Mesothelial cell of epicardium (in vitro differentiated cells): ENCODE measurements at regions not wholly inside any gene's neighbourhood (a gene's known extent, or its start where the extent isn't known, plus 50 kb on each side); places are given as distances from the start of the nearest gene placed in this dataset.

ENCODE experiments used
- DNase-seq, 2 experiments: peaks; one replicate each; pipeline ENCODE4 v3.0.0; 2021; ENCODE audit warnings: low spot score in 2 of 2; ENCODE audit not compliant: unreplicated experiment in 2 of 2
- H3K27ac Mint-ChIP-seq: 2 replicates; pipeline ENCODE4 v1.8.0; 2021; ENCODE audit warnings: mixed read lengths
- H3K27me3 Mint-ChIP-seq: 2 replicates; pipeline ENCODE4 v1.8.0; 2021; ENCODE audit warnings: low read depth, mixed read lengths
- H3K36me3 Mint-ChIP-seq: 2 replicates; pipeline ENCODE4 v1.8.0; 2021; ENCODE audit warnings: mixed read lengths
- H3K4me1 Mint-ChIP-seq: 2 replicates; pipeline ENCODE4 v1.8.0; 2021; ENCODE audit warnings: mixed read lengths
- H3K4me3 Mint-ChIP-seq: 2 replicates; pipeline ENCODE4 v1.8.0; 2021; ENCODE audit warnings: mild to moderate bottlenecking, moderate library complexity, mixed read lengths
- H3K9me3 Mint-ChIP-seq: 2 replicates; pipeline ENCODE4 v1.8.0; 2021; ENCODE audit warnings: mixed read lengths
- TF ChIP-seq, protein P1 (sequence below): fragments of 200-600 bp; sonication (generic); IDR thresholded peaks from one replicate; pipeline ENCODE4 v1.5.0; 2021; ENCODE audit warnings: antibody characterized with exemption; ENCODE audit not compliant: unreplicated experiment

DNA sequence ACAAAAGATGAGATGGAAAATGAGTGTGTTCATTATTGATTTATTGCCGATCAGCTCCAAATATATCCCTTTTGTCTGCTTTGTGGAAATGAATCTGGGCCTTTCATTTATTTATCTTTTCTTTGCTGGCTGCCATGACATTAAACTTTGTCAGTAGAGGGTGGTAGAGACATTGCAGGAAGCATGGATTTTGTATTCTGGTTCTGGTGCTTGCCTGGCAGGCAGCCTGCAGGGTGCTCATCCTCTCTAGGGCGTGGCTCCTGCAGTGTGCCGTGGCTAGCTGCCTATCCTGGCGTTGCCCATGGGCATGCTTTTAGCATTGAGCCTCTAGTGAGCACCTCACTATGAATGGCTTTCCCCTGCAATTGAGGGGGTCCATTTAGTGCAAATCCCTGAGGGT lies 593.1 kb downstream of the RNF144A start:
- H3K4me3 Mint-ChIP-seq: no peak overlapping the region
- H3K4me1 Mint-ChIP-seq: peaks cover 12% of the 10 kb centered on the region
- H3K36me3 Mint-ChIP-seq: no peaks in the 10 kb centered on the region
- no peak overlapping the region for H3K27ac Mint-ChIP-seq
- peaks cover 3% of the 10 kb centered on the region for H3K27me3 Mint-ChIP-seq
- no peak for DNase-seq
- H3K9me3 Mint-ChIP-seq: peaks cover 6% of the 10 kb centered on the region
- TF ChIP-seq, protein P1, sequence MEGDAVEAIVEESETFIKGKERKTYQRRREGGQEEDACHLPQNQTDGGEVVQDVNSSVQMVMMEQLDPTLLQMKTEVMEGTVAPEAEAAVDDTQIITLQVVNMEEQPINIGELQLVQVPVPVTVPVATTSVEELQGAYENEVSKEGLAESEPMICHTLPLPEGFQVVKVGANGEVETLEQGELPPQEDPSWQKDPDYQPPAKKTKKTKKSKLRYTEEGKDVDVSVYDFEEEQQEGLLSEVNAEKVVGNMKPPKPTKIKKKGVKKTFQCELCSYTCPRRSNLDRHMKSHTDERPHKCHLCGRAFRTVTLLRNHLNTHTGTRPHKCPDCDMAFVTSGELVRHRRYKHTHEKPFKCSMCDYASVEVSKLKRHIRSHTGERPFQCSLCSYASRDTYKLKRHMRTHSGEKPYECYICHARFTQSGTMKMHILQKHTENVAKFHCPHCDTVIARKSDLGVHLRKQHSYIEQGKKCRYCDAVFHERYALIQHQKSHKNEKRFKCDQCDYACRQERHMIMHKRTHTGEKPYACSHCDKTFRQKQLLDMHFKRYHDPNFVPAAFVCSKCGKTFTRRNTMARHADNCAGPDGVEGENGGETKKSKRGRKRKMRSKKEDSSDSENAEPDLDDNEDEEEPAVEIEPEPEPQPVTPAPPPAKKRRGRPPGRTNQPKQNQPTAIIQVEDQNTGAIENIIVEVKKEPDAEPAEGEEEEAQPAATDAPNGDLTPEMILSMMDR: no peak

DNA sequence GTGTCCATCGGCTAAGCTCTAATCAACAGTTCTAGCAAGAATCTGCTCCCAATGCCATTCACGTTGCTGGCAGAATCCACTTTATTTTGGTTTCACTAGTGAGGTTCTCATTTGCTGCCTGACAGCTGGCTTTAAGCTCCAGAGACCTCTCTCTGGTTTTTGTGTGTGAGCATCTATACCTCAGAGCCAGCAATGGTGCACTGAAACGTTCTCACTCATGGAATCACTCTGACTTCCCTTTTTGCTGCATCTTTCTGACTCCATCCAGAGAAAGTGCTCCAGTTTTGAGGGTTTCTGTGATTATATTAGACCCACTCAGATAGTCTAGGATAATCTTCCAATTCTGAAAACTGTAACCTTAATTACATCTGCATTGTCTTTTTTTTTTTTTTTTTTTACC lies 596.6 kb downstream of the RNF144A start:
- Mint-ChIP-seq H3K27me3 (peaks cover 6% of the 10 kb centered on the region), H3K27ac (no peak overlapping the region), H3K9me3 (peaks cover 6% of the 10 kb centered on the region), H3K36me3 (no peaks in the 10 kb centered on the region), H3K4me1 (peaks cover 6% of the 10 kb centered on the region), H3K4me3 (no peak overlapping the region)
- TF ChIP-seq, protein P1: no peak
- DNase-seq: no peak

DNA sequence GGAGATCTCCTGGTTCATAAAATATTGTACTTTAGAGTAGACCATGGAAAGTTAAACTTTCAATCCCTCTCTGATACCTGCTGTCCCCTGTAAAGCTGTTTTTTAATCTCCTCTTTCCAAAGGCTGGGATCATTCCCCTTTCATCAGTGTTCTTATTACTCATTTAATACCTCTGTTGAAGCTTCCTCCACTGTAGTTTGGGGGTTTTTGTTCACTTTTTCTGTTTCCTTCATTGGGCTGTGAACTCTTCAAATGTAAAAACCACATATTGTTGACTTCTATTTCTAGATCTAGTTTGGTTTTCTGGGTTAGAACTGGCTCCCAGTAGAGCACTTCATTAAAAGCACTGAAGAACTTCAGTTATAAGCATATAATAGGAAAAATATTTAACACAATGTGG lies 598.1 kb downstream of the RNF144A start:
- peaks cover 5% of the 10 kb centered on the region for H3K4me1 Mint-ChIP-seq
- no peak for DNase-seq
- TF ChIP-seq, protein P1: no peak
- no peak overlapping the region for H3K4me3 Mint-ChIP-seq
- no peaks in the 10 kb centered on the region for H3K36me3 Mint-ChIP-seq
- peaks cover 8% of the 10 kb centered on the region for H3K27me3 Mint-ChIP-seq
- peaks cover 2% of the 10 kb centered on the region for H3K9me3 Mint-ChIP-seq
- no peak overlapping the region for H3K27ac Mint-ChIP-seq

DNA sequence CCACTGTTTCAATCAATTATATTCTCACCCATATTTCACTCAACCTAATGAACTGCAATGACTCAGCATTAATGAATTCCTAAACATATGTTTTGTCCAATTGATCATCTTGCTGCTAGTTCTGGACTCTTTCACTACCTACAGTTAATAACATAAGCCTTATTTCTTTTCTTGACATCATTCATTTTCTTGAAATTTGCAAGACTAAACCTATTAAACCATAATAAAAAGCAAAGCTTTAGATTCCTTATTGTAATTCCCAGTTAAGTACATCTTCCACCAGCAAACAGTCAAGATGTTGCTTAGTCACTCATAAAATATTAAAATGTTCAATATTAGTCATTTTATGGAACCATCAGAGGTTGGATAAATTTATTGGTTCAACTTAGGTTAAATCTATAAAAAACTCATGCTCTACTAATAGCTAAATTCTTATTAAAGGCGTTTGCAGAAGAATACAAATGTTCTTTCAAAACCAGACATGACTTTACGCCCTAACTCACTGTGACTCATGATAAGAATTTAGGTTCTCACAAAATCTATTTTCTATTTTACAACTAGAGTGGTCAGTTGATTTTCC lies 599.4 kb downstream of the RNF144A start:
- H3K27ac Mint-ChIP-seq: no peak overlapping the region
- no peak overlapping the region for H3K4me3 Mint-ChIP-seq
- H3K4me1 Mint-ChIP-seq: peaks cover 5% of the 10 kb centered on the region
- DNase-seq: no peak
- TF ChIP-seq, protein P1: no peak
- H3K36me3 Mint-ChIP-seq: no peaks in the 10 kb centered on the region
- peaks cover 15% of the 10 kb centered on the region for H3K27me3 Mint-ChIP-seq
- no peaks in the 10 kb centered on the region for H3K9me3 Mint-ChIP-seq

DNA sequence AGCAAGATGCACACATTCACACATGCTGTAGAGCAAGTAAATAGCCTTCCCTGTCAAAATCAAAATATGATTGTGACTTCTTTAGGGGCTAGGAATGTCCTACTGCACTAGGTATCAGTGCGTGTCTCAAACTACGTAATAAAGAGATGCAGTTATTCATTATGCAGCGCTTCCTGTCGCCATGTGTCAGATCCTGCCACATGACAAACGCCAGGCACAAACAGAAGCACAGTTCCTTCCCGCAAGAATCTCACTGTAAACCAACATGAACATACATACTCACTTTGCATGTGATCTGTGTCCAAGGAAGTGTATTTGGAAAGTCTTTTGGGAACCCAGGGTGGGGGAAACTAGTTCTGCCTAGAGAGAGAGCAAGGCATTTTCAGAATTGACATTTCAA lies 599.9 kb downstream of the RNF144A start:
- no peak for DNase-seq
- Mint-ChIP-seq H3K27ac (no peak overlapping the region), H3K36me3 (no peaks in the 10 kb centered on the region), H3K4me1 (peaks cover 5% of the 10 kb centered on the region), H3K4me3 (no peak overlapping the region), H3K27me3 (peaks cover 15% of the 10 kb centered on the region), H3K9me3 (no peaks in the 10 kb centered on the region)
- TF ChIP-seq, protein P1: no peak

DNA sequence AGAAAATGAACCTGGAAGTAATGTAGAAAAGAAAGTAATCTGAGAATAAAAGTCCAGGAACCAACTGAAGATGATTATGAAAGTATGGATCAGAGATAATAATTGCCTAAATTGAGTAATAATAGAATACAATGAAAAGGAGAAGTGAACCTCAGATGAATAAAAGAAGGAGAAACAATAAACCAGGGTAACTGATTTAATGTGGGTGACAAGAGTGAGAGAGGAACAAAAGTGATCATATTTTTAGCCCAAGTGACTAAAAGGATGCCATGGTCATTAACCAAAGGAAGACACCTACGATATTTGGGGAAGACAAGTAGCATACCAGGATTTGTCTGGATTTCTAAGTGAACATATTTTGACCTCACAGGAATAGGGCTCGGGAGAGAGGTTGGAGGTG lies 600.6 kb downstream of the RNF144A start:
- H3K9me3 Mint-ChIP-seq: no peaks in the 10 kb centered on the region
- DNase-seq: no peak
- H3K36me3 Mint-ChIP-seq: no peaks in the 10 kb centered on the region
- H3K4me3 Mint-ChIP-seq: no peak overlapping the region
- TF ChIP-seq, protein P1: no peak
- peaks cover 7% of the 10 kb centered on the region for H3K4me1 Mint-ChIP-seq
- no peak overlapping the region for H3K27ac Mint-ChIP-seq
- peaks cover 19% of the 10 kb centered on the region for H3K27me3 Mint-ChIP-seq
